Vagina (tissue), 2 donors: ENCODE measurements at regions not wholly inside any gene's neighbourhood (a gene's known extent, or its start where the extent isn't known, plus 50 kb on each side); places are given as distances from the start of the nearest gene placed in this dataset.

Experiments used
- DNase-seq, 2 donors: peaks; one replicate each; pipeline ENCODE4 v3.0.0-alpha.2; 2017; ENCODE audit errors: extremely low spot score in 2 of 2
- H3K27ac ChIP-seq: fragments of 200-600 bp; sonication (generic); one replicate; pipeline ENCODE4 v1.5.1; 2019
- H3K27me3 ChIP-seq: fragments of 200-600 bp; sonication (generic); one replicate; pipeline ENCODE4 v1.5.1; 2019
- H3K36me3 ChIP-seq, 2 donors: fragments of 200-600 bp; sonication (generic); one replicate each; pipeline ENCODE4 v1.5.1; 2017 to 2019
- H3K4me1 ChIP-seq: fragments of 200-600 bp; sonication (generic); one replicate; pipeline ENCODE4 v1.5.1; 2019
- H3K4me3 ChIP-seq, 2 donors: fragments of 200-600 bp; sonication (generic); 1 replicate in 1 of 2; 2 replicates in 1 of 2; pipeline ENCODE4 v1.5.1; 2016 to 2019
- H3K9me3 ChIP-seq: fragments of 200-600 bp; sonication (generic); one replicate; pipeline ENCODE4 v1.5.1; 2019
- POLR2A ChIP-seq, 2 donors: fragments of 450-650 bp; IDR thresholded peaks; one replicate each; pipeline ENCODE4 v1.6.1; 2017; ENCODE audit warnings: antibody characterized with exemption in 2 of 2, mild to moderate bottlenecking in 2 of 2, moderate library complexity in 2 of 2
- POLR2AphosphoS5 ChIP-seq, 2 donors: sonication (generic); formaldehyde crosslinking; IDR thresholded peaks; one replicate each; pipeline ENCODE4 v1.9.0; 2017; ENCODE audit warnings: antibody characterized with exemption in 2 of 2, mild to moderate bottlenecking in 2 of 2, low read depth in 1 of 2; ENCODE audit not compliant: insufficient read depth in 1 of 2
- intact Hi-C: fragments of 100-400 bp; cut with DNase I; formaldehyde crosslinking; loops from one replicate; pipeline ENCODE4 v1.15.1; 2023
- TF ChIP-seq, protein P1 (sequence below), 3 experiments: fragments of 450-650 bp in 2 of 3; fragments of 200-600 bp in 1 of 3; sonication (generic) in 1 of 3; IDR thresholded peaks; one replicate each; pipeline ENCODE4 v1.5.1; 2017 to 2019; ENCODE audit warnings: antibody characterized with exemption in 3 of 3, mild to moderate bottlenecking in 2 of 3, moderate library complexity in 2 of 3

DNA sequence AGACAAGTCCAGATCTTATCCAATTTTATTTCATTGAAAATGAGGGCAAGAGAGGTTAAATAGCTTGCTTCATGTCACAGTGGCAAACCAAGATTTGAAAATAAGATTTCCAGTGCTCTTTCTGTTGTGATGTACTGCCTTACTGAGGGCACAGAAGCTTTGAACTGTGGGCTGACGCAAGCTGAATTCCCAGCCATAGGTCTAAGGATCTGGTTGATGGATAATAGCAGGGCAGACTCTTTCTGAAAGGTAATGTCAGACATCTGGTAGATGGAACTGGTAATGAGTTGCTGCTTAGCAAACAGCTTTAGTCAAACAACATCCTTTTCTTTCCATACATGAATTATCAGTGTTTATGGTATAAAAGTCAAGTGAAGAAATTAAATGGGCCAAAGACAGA is 193.9 kb upstream of the RASGEF1B start:
- intact Hi-C loops, result no loop called here
- TF ChIP-seq POLR2AphosphoS5 (IDR thresholded peaks at IDR 0.05; ENCODE audit: insufficient read depth in 1 of 2, low read depth in 1 of 2), result no peak
- TF ChIP-seq, protein P1, sequence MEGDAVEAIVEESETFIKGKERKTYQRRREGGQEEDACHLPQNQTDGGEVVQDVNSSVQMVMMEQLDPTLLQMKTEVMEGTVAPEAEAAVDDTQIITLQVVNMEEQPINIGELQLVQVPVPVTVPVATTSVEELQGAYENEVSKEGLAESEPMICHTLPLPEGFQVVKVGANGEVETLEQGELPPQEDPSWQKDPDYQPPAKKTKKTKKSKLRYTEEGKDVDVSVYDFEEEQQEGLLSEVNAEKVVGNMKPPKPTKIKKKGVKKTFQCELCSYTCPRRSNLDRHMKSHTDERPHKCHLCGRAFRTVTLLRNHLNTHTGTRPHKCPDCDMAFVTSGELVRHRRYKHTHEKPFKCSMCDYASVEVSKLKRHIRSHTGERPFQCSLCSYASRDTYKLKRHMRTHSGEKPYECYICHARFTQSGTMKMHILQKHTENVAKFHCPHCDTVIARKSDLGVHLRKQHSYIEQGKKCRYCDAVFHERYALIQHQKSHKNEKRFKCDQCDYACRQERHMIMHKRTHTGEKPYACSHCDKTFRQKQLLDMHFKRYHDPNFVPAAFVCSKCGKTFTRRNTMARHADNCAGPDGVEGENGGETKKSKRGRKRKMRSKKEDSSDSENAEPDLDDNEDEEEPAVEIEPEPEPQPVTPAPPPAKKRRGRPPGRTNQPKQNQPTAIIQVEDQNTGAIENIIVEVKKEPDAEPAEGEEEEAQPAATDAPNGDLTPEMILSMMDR (IDR thresholded peaks at IDR 0.05), result no peak
- no peak for TF ChIP-seq POLR2A (IDR thresholded peaks at IDR 0.05)

DNA sequence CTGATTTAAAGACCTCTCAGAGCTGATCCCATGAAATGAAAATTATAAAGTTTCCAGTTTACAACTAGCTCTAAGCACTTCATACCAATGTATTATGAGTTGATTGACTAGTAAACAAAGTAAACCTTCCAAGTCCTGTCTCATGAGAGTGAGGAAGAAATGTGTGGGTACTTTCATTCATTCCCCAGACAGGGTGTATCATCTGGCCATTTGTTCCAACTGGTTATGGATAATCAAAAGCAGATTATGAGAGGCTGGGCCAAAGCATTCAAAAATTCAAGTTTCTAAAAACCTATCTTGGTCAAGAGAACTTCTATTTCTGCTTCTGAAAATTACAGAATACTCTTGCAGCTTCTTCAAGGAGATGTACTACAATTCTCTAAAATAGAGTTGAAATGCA is 193.3 kb upstream of the RASGEF1B start:
- intact Hi-C loops, result no loop called here
- Histone ChIP-seq H3K27ac (no peak overlapping the region), H3K4me1 (peaks cover 29% of the 10 kb centered on the region), H3K27me3 (no peaks in the 10 kb centered on the region), H3K4me3 (no peak overlapping the region), H3K36me3 (no peaks in the 10 kb centered on the region), H3K9me3 (no peaks in the 10 kb centered on the region)
- no peak for DNase-seq
- no peak for TF ChIP-seq POLR2AphosphoS5 (IDR thresholded peaks at IDR 0.05; ENCODE audit: insufficient read depth in 1 of 2, low read depth in 1 of 2)
- TF ChIP-seq POLR2A (IDR thresholded peaks at IDR 0.05), result no peak
- TF ChIP-seq, protein P1 (IDR thresholded peaks at IDR 0.05), result no peak

More for the DNA sequence above, 193.9 kb upstream of the RASGEF1B start:
- DNase-seq, result no peak
- Histone ChIP-seq H3K36me3 (no peaks in the 10 kb centered on the region), H3K27me3 (no peaks in the 10 kb centered on the region), H3K27ac (no peak overlapping the region), H3K4me1 (peaks cover 29% of the 10 kb centered on the region), H3K9me3 (no peaks in the 10 kb centered on the region), H3K4me3 (no peak overlapping the region)

DNA sequence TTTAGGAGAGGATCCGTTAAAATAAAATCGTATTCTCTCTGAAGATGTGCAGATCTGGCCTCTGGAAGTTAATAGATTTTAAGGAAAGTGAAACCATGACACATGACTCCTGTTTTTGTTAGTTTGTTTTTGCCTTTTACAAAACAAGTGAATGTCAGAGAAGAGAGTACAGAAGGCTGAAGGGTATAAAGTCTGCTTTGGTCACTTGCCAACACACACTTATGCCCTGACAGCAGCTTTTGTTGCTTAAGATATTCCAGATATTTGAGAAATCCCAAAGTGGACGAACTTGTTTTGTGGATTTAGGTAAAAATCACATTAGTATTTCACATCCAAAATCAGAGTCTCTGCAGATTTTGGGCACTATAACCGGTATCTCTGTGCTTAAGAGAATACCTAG is 192.4 kb upstream of the RASGEF1B start:
- Histone ChIP-seq H3K27me3 (no peaks in the 10 kb centered on the region), H3K27ac (peak overlapping the region; percentile 7)
- intact Hi-C loops, result no loop called here

DNA sequence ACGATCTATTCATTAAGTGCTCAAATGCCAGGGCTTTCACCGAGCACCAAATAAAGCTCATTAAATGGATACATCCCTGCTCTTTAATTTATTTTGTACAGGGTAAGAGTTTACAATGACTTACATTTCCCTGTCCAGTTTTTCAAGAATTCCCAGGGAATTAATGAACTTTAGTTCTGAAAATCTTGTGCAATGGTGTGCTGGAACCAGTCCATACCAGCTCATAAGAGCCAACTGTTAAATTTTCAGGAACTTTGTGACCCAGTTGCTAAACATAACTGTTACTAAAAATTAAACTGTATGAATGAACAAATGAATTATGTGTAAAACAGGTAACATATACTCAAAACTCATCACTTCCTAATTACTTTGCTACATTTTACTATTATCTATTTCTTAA is 191.7 kb upstream of the RASGEF1B start:
- Histone ChIP-seq H3K27ac (no peak overlapping the region), H3K4me3 (no peak overlapping the region), H3K36me3 (no peaks in the 10 kb centered on the region), H3K9me3 (no peaks in the 10 kb centered on the region), H3K4me1 (peaks cover 29% of the 10 kb centered on the region), H3K27me3 (no peaks in the 10 kb centered on the region)
- no peak for DNase-seq
- intact Hi-C loops, result no loop called here
- TF ChIP-seq POLR2A (IDR thresholded peaks at IDR 0.05), result no peak
- TF ChIP-seq, protein P1 (IDR thresholded peaks at IDR 0.05), result no peak
- no peak for TF ChIP-seq POLR2AphosphoS5 (IDR thresholded peaks at IDR 0.05; ENCODE audit: insufficient read depth in 1 of 2, low read depth in 1 of 2)

More for the DNA sequence above, 192.4 kb upstream of the RASGEF1B start:
- Histone ChIP-seq H3K4me3 (no peak overlapping the region), H3K36me3 (no peaks in the 10 kb centered on the region), H3K4me1 (peaks cover 29% of the 10 kb centered on the region), H3K9me3 (no peaks in the 10 kb centered on the region)
- DNase-seq, result no peak
- no peak for TF ChIP-seq POLR2AphosphoS5 (IDR thresholded peaks at IDR 0.05; ENCODE audit: insufficient read depth in 1 of 2, low read depth in 1 of 2)

DNA sequence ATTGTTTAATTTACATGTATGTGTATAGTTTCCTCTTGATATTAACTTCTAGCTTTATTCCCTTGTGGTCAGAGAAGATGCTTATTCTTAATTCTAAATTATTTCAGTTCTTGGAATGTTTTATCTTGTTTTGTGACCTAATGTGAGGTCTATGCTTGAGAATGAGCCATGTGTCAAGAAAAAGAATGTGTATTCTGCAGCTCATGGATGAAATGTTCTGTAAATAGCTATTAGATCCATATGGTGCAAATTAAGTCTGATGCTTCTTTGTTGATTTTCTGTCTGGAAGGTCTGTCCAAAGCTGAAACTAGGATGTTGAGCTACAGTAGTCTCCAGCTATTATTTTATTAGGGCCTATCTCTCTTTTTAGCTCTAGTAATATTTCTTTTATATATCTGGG is 187.3 kb upstream of the RASGEF1B start:
- Histone ChIP-seq H3K4me1 (peaks cover 13% of the 10 kb centered on the region), H3K36me3 (no peaks in the 10 kb centered on the region), H3K4me3 (no peak overlapping the region), H3K9me3 (no peaks in the 10 kb centered on the region), H3K27me3 (no peaks in the 10 kb centered on the region), H3K27ac (no peak overlapping the region)
- intact Hi-C loops, result no loop called here
- no peak for DNase-seq
- TF ChIP-seq, protein P1 (IDR thresholded peaks at IDR 0.05), result no peak
- TF ChIP-seq POLR2A (IDR thresholded peaks at IDR 0.05) (no peak), POLR2AphosphoS5 (IDR thresholded peaks at IDR 0.05; ENCODE audit: insufficient read depth in 1 of 2, low read depth in 1 of 2) (no peak)
